ENCODE measurements at regions not wholly inside any gene's neighbourhood (a gene's known extent, or its start where the extent isn't known, plus 50 kb on each side); places are given as distances from the start of the nearest gene placed in this dataset.

GRCh38 chr5:175820230-175820629 is 51.1 kb upstream of the CPLX2 start:
- DNase-seq = no peak
- H3K4me3 Mint-ChIP-seq = no peak overlapping the region
- no peak for ATAC-seq
- peaks cover 19% of the 10 kb centered on the region for H3K4me1 Mint-ChIP-seq
- H3K27me3 Mint-ChIP-seq = peaks cover 27% of the 10 kb centered on the region
- no peak overlapping the region for H3K27ac Mint-ChIP-seq
- peaks cover 0 to 7% of the 10 kb centered on the region in 2 donors for H3K9me3 Mint-ChIP-seq
